ENCODE measurements at regions not wholly inside any gene's neighbourhood (a gene's known extent, or its start where the extent isn't known, plus 50 kb on each side); places are given as distances from the start of the nearest gene placed in this dataset.

GRCh38 chr2:18993756-18994338, 364.6 kb downstream of the OSR1 start:
- peaks cover 7% of the 10 kb centered on the region for H3K4me1 ChIP-seq (ENCODE audit: control insufficient read depth, insufficient read depth, low read length)
- H3K9me3 ChIP-seq (ENCODE audit: control insufficient read depth, insufficient read depth, low read depth, low read length) = no peaks in the 10 kb centered on the region
- no peak overlapping the region for H3K27ac ChIP-seq (ENCODE audit: extremely low read depth, low read depth, low read length)
- CTCF ChIA-PET = interaction anchor here (0.6 to 0.9 kb wide), 3 partner anchors 17 to 476 kb away, joined by 3 to 5 read pairs (median 4); no protein-coding TSS in a partner anchor
- H3K36me3 ChIP-seq (ENCODE audit: control insufficient read depth in 2 of 2, insufficient read depth in 1 of 2, low read length in 2 of 2) = no peaks in the 10 kb centered on the region
- peak; percentile 93 for TF ChIP-seq GLIS1 (tag by site-specific recombination; IDR thresholded peaks at IDR 0.05)
- no peak for TF ChIP-seq ZNF174 (tag by site-specific recombination; IDR thresholded peaks at IDR 0.05)
- H3K4me3 ChIP-seq (ENCODE audit: low read depth, low read length) = no peak overlapping the region
- POLR2A ChIA-PET = no interaction called here

DNA sequence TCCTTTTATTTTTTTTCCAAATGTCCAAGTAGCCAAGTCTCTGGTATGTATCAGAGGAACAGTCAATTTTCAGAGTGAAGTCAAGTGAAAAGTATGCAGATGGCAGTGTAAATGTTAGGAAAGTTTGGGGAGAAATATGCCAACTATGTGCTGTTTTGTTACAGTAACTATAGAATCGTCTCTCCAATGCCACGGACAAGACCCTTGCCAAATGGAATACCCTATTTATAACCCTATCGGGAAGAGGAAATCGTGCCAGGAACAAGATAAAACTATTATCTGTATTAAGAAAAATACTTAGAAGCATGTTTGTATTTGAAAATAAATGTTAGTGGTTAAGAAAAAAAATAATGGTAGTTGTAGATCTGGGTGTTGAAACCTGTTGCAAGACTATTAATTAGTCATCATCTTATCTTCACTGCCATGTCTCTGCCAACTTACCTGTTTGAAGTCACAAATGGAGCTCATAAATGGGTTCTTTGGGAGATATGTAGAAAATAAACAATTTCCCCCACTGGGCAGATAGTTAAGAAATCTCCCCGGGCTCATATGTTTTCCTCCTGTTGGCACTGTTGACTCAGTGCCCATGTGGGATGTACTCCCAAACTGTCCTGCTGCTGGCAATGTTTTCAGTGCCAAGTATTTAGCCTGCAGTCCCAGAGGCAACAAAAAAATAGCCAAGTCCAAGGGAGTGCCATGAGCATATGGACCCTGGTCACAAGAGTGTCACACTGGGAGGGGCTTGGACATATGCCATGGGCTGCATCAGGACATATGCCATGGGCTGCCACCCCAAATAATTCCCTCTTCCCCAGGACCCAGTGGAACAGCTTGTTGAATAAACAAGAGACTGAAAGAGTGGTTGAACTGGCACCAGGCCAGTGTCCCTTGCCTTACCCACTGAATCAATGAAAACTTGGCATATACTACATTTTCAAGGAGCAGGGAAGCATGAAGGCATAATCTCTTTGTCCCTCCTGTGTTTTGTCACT, 366.9 kb downstream of the OSR1 start:
- ChIA-PET CTCF (interaction anchor here (0.8 kb wide), 1 partner anchor 11 kb away, joined by 3 read pairs; no protein-coding TSS in a partner anchor), POLR2A (no interaction called here)
- Histone ChIP-seq H3K9me3 (ENCODE audit: control insufficient read depth, insufficient read depth, low read depth, low read length) (no peaks in the 10 kb centered on the region), H3K4me3 (ENCODE audit: low read depth, low read length) (no peak overlapping the region), H3K27ac (ENCODE audit: extremely low read depth, low read depth, low read length) (no peak overlapping the region), H3K4me1 (ENCODE audit: control insufficient read depth, insufficient read depth, low read length) (peaks cover 8% of the 10 kb centered on the region), H3K36me3 (ENCODE audit: control insufficient read depth in 2 of 2, insufficient read depth in 1 of 2, low read length in 2 of 2) (no peaks in the 10 kb centered on the region)
- TF ChIP-seq ZNF76 (tag by site-specific recombination; IDR thresholded peaks at IDR 0.05; ENCODE audit: borderline replicate concordance, low read depth) (no peak), ZNF266 (tag by site-specific recombination; IDR thresholded peaks at IDR 0.05; ENCODE audit: low read depth) (no peak)
- TF ChIP-seq, protein P1, sequence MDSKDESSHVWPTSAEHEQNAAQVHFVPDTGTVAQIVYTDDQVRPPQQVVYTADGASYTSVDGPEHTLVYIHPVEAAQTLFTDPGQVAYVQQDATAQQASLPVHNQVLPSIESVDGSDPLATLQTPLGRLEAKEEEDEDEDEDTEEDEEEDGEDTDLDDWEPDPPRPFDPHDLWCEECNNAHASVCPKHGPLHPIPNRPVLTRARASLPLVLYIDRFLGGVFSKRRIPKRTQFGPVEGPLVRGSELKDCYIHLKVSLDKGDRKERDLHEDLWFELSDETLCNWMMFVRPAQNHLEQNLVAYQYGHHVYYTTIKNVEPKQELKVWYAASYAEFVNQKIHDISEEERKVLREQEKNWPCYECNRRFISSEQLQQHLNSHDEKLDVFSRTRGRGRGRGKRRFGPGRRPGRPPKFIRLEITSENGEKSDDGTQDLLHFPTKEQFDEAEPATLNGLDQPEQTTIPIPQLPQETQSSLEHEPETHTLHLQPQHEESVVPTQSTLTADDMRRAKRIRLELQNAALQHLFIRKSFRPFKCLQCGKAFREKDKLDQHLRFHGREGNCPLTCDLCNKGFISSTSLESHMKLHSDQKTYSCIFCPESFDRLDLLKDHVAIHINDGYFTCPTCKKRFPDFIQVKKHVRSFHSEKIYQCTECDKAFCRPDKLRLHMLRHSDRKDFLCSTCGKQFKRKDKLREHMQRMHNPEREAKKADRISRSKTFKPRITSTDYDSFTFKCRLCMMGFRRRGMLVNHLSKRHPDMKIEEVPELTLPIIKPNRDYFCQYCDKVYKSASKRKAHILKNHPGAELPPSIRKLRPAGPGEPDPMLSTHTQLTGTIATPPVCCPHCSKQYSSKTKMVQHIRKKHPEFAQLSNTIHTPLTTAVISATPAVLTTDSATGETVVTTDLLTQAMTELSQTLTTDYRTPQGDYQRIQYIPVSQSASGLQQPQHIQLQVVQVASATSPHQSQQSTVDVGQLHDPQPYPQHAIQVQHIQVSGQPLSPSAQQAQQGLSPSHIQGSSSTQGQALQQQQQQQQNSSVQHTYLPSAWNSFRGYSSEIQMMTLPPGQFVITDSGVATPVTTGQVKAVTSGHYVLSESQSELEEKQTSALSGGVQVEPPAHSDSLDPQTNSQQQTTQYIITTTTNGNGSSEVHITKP (tag by site-specific recombination; IDR thresholded peaks at IDR 0.05) = peak; percentile 82

DNA sequence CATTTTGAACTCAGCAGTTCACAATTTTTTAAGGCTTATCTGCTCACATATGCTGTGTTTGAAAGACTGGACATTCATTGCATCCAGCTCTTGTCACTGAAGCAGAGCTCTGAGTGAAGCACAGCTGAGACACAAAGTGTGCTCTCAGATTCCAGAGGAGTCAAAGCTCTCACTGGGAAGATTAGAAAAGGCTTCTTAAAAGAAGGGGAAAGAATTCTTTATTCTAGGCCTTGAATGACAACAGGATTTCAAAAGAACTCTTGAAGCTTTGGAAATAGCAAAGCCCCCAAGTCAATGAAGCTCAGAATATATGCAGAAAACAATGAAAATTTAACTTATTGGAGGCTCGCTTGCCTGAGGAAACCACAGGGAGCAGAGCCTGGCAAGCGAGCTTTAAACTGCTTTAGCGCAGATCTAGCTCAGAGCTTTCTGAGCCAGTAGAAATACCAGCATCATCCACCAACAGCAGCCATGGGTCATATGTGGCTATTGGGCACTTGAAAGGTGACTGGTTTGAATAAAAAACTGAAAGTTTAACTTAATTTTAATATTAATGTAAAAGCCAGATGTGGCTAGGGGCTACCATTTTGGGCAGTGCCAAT, 369.7 kb downstream of the OSR1 start:
- H3K4me1 ChIP-seq (ENCODE audit: control insufficient read depth, insufficient read depth, low read length) = peaks cover 10% of the 10 kb centered on the region
- ChIA-PET CTCF (interaction anchor here (0.5 to 0.7 kb wide), 2 partner anchors 192 to 228 kb away, joined by 3 to 4 read pairs; no protein-coding TSS in a partner anchor), POLR2A (interaction anchor here (0.6 to 1.4 kb wide), 2 partner anchors 359 to 370 kb away, joined by 3 to 4 read pairs; partner anchors contain the start of gene OSR1)
- no peak overlapping the region for H3K4me3 ChIP-seq (ENCODE audit: low read depth, low read length)
- no peak overlapping the region for H3K27ac ChIP-seq (ENCODE audit: extremely low read depth, low read depth, low read length)
- no peak for TF ChIP-seq RBAK (tag by site-specific recombination; IDR thresholded peaks at IDR 0.05)
- TF ChIP-seq ZNF585B (tag by site-specific recombination; IDR thresholded peaks at IDR 0.05) = no peak
- H3K36me3 ChIP-seq (ENCODE audit: control insufficient read depth in 2 of 2, insufficient read depth in 1 of 2, low read length in 2 of 2) = no peaks in the 10 kb centered on the region
- no peaks in the 10 kb centered on the region for H3K9me3 ChIP-seq (ENCODE audit: control insufficient read depth, insufficient read depth, low read depth, low read length)

DNA sequence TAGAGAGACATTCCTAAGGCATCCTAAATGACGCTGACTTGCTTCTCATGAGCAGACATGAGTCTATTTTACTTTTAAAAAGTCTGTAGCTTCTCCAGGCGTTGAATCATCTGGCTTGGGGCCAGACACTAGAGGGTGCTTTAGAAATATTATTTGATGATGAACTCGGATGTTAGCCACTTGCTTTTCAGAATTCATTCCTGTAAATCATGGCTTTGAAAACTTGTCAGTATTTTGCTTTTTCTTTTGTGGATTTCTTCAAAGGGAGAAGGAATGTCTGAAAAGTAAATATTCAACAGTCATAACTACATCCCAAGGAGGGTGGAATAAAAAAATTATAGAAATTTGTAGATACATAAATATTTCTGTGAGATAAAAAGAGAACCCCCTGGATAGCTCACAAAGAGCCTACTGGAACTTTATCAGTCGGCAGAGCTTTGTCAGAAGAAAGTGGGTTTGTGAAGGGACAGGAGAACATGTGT, 370.8 kb downstream of the OSR1 start:
- Histone ChIP-seq H3K4me1 (ENCODE audit: control insufficient read depth, insufficient read depth, low read length) (peaks cover 10% of the 10 kb centered on the region), H3K4me3 (ENCODE audit: low read depth, low read length) (no peak overlapping the region), H3K27ac (ENCODE audit: extremely low read depth, low read depth, low read length) (no peak overlapping the region), H3K9me3 (ENCODE audit: control insufficient read depth, insufficient read depth, low read depth, low read length) (no peaks in the 10 kb centered on the region), H3K36me3 (ENCODE audit: control insufficient read depth in 2 of 2, insufficient read depth in 1 of 2, low read length in 2 of 2) (no peaks in the 10 kb centered on the region)
- ChIA-PET POLR2A (interaction anchor here (0.7 kb wide), 1 partner anchor 170 kb away, joined by 3 read pairs; no protein-coding TSS in a partner anchor), CTCF (interaction anchor here (0.6 to 0.9 kb wide), 5 partner anchors 19 to 463 kb away, joined by 3 to 4 read pairs (median 3); no protein-coding TSS in a partner anchor)
- TF ChIP-seq, protein P2, sequence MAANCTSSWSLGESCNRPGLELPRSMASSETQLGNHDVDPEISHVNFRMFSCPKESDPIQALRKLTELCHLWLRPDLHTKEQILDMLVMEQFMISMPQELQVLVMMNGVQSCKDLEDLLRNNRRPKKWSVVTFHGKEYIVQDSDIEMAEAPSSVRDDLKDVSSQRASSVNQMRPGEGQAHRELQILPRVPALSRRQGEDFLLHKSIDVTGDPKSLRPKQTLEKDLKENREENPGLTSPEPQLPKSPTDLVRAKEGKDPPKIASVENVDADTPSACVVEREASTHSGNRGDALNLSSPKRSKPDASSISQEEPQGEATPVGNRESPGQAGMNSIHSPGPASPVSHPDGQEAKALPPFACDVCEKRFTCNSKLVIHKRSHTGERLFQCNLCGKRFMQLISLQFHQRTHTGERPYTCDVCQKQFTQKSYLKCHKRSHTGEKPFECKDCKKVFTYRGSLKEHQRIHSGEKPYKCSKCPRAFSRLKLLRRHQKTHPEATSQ (tag by site-specific recombination; IDR thresholded peaks at IDR 0.05) = no peak
- TF ChIP-seq ZNF280D (tag by site-specific recombination; IDR thresholded peaks at IDR 0.05) = no peak

All from HEK293 (cell line).